Endothelial cell of umbilical vein (primary cell): ENCODE measurements at regions not wholly inside any gene's neighbourhood (a gene's known extent, or its start where the extent isn't known, plus 50 kb on each side); places are given as distances from the start of the nearest gene placed in this dataset.

ENCODE experiments used
- BruUV-seq: library from RNA; stranded (reverse); fragments of 400-500 nt; replicated peaks from 2 replicates; lab custom pipeline; 2021; lab: Mats Ljungman, UMichigan
- CTCF ChIA-PET: fragments of 300-600, 350-600 bp; sonication (Branson Sonifier 250); formaldehyde crosslinking; loops from one replicate; lab custom pipeline; 2021; ENCODE audit warnings: antibody characterized with exemption, inconsistent platforms; lab: Charles Lee
- POLR2A ChIA-PET: fragments of 300-600, 350-600 bp; sonication (Branson Sonifier 250); formaldehyde crosslinking; loops from one replicate; lab custom pipeline; 2021; ENCODE audit warnings: antibody characterized with exemption, inconsistent platforms; lab: Charles Lee
- DNase-seq: peaks from one replicate; pipeline ENCODE4 v3.0.0-alpha.2; 2011; ENCODE audit warnings: low read depth, low spot score
- FAIRE-seq: peaks from 2 replicates; lab custom pipeline; 2011; peaks lifted over from hg19 to GRCh38; lab: Jason Lieb, UNC
- H2AFZ ChIP-seq: 2 replicates; pipeline ENCODE4 v1.6.0; 2012; ENCODE audit warnings: low read depth, low read length, control low read depth, inconsistent platforms
- H3K27ac ChIP-seq: 2 replicates; pipeline ENCODE4 v1.5.1; 2011; ENCODE audit warnings: low read depth, mild to moderate bottlenecking, control low read depth, low read length, moderate library complexity; ENCODE audit not compliant: insufficient read depth
- H3K27me3 ChIP-seq, 2 experiments: 2 replicates each; pipeline versions ENCODE4 v1.6.0 to v1.6.1; 2011; ENCODE audit warnings: low read length in 2 of 2, mixed read lengths in 1 of 2; ENCODE audit not compliant: control insufficient read depth in 2 of 2, insufficient read depth in 2 of 2
- H3K36me3 ChIP-seq, 2 experiments: 2 replicates in 1 of 2; 3 replicates in 1 of 2; pipeline ENCODE4 v1.5.1; 2011; ENCODE audit warnings: low read length in 2 of 2, mild to moderate bottlenecking in 1 of 2, moderate library complexity in 1 of 2; ENCODE audit not compliant: control insufficient read depth in 2 of 2, insufficient read depth in 2 of 2; ENCODE audit errors: extremely low read depth in 1 of 2
- H3K4me1 ChIP-seq: 3 replicates; pipeline ENCODE4 v1.5.1; 2011; ENCODE audit warnings: mild to moderate bottlenecking, low read length; ENCODE audit not compliant: control insufficient read depth, insufficient read depth; ENCODE audit errors: extremely low read depth
- H3K4me2 ChIP-seq: 2 replicates; pipeline ENCODE4 v1.6.1; 2011; ENCODE audit warnings: low read length, control low read depth, mixed read lengths; ENCODE audit not compliant: insufficient read depth
- H3K4me3 ChIP-seq, 3 experiments: fragments of 200-600 bp in 1 of 3; sonication (generic), shearing (Covaris generic) in 1 of 3; replicated peaks in 1 of 3; 2 replicates each; pipeline ENCODE4 v1.5.1; 2011 to 2016; ENCODE audit warnings: control low read depth in 3 of 3, low read length in 3 of 3, mild to moderate bottlenecking in 2 of 3, inconsistent platforms in 1 of 3, low read depth in 1 of 3, moderate library complexity in 1 of 3; ENCODE audit not compliant: insufficient read depth in 1 of 3
- H3K79me2 ChIP-seq: 2 replicates; pipeline ENCODE4 v1.6.0; 2012; ENCODE audit warnings: low read length, inconsistent platforms; ENCODE audit not compliant: control insufficient read depth, insufficient read depth
- H3K9ac ChIP-seq: replicated peaks from 2 replicates; pipeline ENCODE3; 2011; ENCODE audit warnings: low read length, control low read depth; ENCODE audit not compliant: insufficient read depth; ENCODE audit errors: extremely low read depth
- H3K9me1 ChIP-seq: replicated peaks from 3 replicates; pipeline ENCODE4 v1.6.0; 2011; ENCODE audit warnings: mild to moderate bottlenecking, low read length; ENCODE audit not compliant: control insufficient read depth, insufficient read depth; ENCODE audit errors: extremely low read depth
- H3K9me3 ChIP-seq: replicated peaks from 2 replicates; pipeline ENCODE4 v1.5.1; 2012; ENCODE audit warnings: low read length, inconsistent platforms; ENCODE audit not compliant: control insufficient read depth, insufficient read depth
- H4K20me1 ChIP-seq: replicated peaks from 2 replicates; pipeline ENCODE3; 2011; ENCODE audit warnings: mild to moderate bottlenecking, low read length; ENCODE audit not compliant: control insufficient read depth, insufficient read depth; ENCODE audit errors: extremely low read depth
- EZH2 ChIP-seq: IDR thresholded peaks from 2 replicates; pipeline ENCODE4 v1.6.1; 2012; ENCODE audit warnings: borderline replicate concordance, low read depth, mild to moderate bottlenecking, moderate library complexity, low read length, inconsistent platforms; ENCODE audit not compliant: severe bottlenecking
- FOS ChIP-seq: IDR thresholded peaks from 2 replicates; pipeline ENCODE4 v1.6.1; 2011; ENCODE audit warnings: mild to moderate bottlenecking, low read length, moderate library complexity, borderline replicate concordance; ENCODE audit not compliant: insufficient read depth
- GATA2 ChIP-seq: IDR thresholded peaks from 2 replicates; pipeline ENCODE4 v1.7.0; 2011; ENCODE audit warnings: low read depth, mild to moderate bottlenecking, moderate library complexity, mixed read lengths, low read length; ENCODE audit not compliant: insufficient read length, insufficient read depth
- JUN ChIP-seq: IDR thresholded peaks from 2 replicates; pipeline ENCODE4 v1.6.1; 2011; ENCODE audit warnings: borderline replicate concordance, low read depth; ENCODE audit not compliant: insufficient read length, insufficient read depth
- MYC ChIP-seq: IDR thresholded peaks from one replicate; pipeline ENCODE4 v1.6.1; 2011; ENCODE audit warnings: mild to moderate bottlenecking, low read depth, low read length
- POLR2A ChIP-seq: IDR thresholded peaks from 2 replicates; pipeline ENCODE4 v1.6.1; 2012; ENCODE audit warnings: low read depth, mild to moderate bottlenecking, control low read depth, low read length
- POLR2AphosphoS5 ChIP-seq: IDR thresholded peaks from 2 replicates; pipeline ENCODE4 v1.6.1; 2012; ENCODE audit warnings: low read depth, mild to moderate bottlenecking, control low read depth, low read length, moderate library complexity; ENCODE audit not compliant: insufficient read depth
- dilution Hi-C: fragments of 300-500 bp; cut with MboI; formaldehyde crosslinking; loops from one replicate; pipeline ENCODE4 v1.15.0; 2019; ENCODE audit warnings: low sequenced_read_pairs; ENCODE audit not compliant: extremely low pct_ligation_motif_present
- intact Hi-C: fragments of 100-400 bp; cut with micrococcal nuclease; formaldehyde crosslinking; loops from one replicate; pipeline ENCODE4 v1.10.0; 2022
- TF ChIP-seq, protein P1 (sequence below): IDR thresholded peaks from 2 replicates; pipeline ENCODE4 v1.6.1; 2011; ENCODE audit not compliant: insufficient read depth, insufficient read length
- TF ChIP-seq, protein P2 (sequence below), 2 donors: IDR thresholded peaks; 1 replicate in 1 of 2; 2 replicates in 1 of 2; pipeline ENCODE4 v1.5.1; 2011; ENCODE audit warnings: low read length in 2 of 2, mild to moderate bottlenecking in 2 of 2, moderate library complexity in 2 of 2, control low read depth in 1 of 2, inconsistent platforms in 1 of 2, low read depth in 1 of 2; ENCODE audit not compliant: insufficient read depth in 1 of 2; ENCODE audit errors: extremely low read depth in 1 of 2

DNA sequence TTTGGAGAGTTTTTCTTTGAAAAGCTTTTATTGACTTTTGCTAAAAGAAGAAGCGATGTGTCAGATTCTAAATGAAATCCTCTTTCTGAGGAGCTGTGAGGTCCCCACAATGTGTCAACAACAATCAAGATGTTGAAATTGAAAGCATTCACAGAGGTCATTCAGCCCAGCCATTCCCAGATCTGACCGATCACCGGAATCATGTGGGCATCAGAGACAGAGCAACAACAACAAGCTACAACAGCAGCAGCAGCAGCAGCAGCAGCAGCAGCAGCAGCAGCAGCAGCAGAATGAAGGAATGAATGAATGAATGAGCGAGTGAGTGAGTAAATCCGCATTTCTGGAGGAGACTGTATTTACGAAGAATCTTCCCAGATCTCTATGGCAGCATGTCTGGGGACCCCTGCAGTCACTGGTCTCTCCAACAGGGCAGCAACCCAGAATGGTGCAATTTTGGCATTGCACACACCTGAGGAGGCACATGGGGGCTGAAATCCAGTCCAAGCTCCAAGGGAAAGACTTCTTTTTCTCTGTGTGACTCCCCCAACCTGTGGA lies 299.0 kb downstream of the MYCN start:
- no peak for FAIRE-seq
- Histone ChIP-seq H3K9me3 (peaks cover 2% of the 10 kb centered on the region), H3K4me2 (no peak overlapping the region), H4K20me1 (no peaks in the 10 kb centered on the region), H3K4me3 (no peak overlapping the region), H2AFZ (no peak overlapping the region), H3K27me3 (no peaks in the 10 kb centered on the region), H3K36me3 (no peaks in the 10 kb centered on the region), H3K4me1 (no peaks in the 10 kb centered on the region), H3K9me1 (no peaks in the 10 kb centered on the region), H3K27ac (no peak overlapping the region), H3K79me2 (no peaks in the 10 kb centered on the region), H3K9ac (no peak overlapping the region)
- dilution Hi-C loops, result no loop called here
- DNase-seq, result no peak
- no peak for TF ChIP-seq JUN
- TF ChIP-seq, protein P1, sequence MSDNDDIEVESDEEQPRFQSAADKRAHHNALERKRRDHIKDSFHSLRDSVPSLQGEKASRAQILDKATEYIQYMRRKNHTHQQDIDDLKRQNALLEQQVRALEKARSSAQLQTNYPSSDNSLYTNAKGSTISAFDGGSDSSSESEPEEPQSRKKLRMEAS, result no peak
- no peak for TF ChIP-seq EZH2
- no peak for TF ChIP-seq GATA2
- TF ChIP-seq, protein P2, sequence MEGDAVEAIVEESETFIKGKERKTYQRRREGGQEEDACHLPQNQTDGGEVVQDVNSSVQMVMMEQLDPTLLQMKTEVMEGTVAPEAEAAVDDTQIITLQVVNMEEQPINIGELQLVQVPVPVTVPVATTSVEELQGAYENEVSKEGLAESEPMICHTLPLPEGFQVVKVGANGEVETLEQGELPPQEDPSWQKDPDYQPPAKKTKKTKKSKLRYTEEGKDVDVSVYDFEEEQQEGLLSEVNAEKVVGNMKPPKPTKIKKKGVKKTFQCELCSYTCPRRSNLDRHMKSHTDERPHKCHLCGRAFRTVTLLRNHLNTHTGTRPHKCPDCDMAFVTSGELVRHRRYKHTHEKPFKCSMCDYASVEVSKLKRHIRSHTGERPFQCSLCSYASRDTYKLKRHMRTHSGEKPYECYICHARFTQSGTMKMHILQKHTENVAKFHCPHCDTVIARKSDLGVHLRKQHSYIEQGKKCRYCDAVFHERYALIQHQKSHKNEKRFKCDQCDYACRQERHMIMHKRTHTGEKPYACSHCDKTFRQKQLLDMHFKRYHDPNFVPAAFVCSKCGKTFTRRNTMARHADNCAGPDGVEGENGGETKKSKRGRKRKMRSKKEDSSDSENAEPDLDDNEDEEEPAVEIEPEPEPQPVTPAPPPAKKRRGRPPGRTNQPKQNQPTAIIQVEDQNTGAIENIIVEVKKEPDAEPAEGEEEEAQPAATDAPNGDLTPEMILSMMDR (IDR thresholded peaks at IDR 0.05; ENCODE audit: extremely low read depth in 1 of 2, insufficient read depth in 1 of 2, low read depth in 1 of 2, low read length in 2 of 2), result no peak
- TF ChIP-seq POLR2AphosphoS5, result no peak
- no peak for TF ChIP-seq FOS
- TF ChIP-seq POLR2A, result no peak
- TF ChIP-seq MYC, result no peak
- ChIA-PET POLR2A (no interaction called here), CTCF (no interaction called here)
- intact Hi-C loops, result no loop called here
- BruUV-seq, result no TSS peak
